ENCODE measurements at regions not wholly inside any gene's neighbourhood (a gene's known extent, or its start where the extent isn't known, plus 50 kb on each side); places are given as distances from the start of the nearest gene placed in this dataset.

DNA sequence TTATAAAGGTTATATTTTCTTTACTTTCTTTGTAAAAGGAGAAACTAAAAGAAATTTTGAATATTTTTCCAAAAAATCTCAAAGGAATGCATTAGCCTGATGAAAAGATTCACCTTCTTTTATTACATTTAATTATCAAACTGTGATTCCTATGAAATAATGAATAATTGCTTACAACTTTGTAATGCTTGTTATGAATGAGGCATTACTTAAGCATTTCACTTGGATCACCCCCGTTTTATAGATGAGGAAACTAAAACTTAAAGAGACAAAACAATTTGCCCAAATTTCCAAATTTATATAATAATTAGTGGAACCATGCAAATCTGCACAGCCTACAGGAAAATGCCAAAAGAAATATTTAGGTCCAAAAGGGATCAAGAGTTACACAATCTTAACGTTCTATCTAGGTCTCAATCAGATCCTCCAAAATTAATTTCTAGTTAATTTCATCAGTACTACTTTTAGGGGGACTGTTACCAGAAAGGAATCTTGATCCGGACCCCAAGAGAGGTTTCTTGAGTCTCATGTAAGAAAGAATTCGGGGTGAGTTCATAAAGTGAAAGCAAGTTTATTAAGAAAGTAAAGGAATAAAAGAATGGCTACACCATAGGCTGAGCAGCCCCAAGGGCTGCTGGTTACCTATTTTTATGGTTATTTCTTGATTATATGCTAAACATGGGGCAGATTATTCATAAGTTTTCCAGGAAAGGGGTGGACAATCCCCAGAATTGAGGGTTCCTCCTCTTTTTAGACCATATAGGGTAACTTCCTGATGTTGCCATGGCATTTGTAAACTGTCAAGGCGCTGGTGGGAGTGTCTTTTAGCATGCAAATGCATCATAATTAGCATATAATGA lies 288.0 kb downstream of the ADGB start:
- no peak for DNase-seq

DNA sequence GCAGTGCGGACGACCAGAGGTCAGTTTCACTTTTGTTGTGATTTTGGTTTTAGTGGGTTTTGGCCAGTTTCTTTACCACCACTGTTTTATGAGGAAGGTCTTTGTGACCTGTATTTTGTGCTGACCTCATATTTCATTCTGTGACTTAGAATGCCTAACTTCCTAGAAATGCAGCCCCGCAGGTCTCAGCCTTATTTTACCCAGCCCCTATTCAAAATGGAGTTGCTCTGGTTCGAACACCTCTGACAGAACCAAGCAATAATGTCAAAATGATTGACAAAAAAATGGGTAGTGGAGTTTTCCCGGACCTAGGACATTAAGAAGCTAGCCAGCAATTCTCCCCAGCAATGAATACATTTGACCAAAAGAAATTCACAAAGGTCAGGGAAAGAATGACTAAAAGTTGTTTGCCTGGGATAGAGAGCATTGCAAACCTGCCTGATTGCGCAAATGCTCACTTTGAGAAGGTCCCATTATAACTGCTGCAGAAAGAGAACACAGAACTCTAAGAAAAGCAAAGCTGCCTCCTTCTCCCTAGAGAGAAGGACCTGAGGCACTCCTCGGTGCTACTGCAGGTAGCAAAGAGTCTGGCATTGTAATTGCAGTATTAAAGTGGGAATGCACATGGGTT lies 288.8 kb downstream of the ADGB start:
- no peak for DNase-seq

DNA sequence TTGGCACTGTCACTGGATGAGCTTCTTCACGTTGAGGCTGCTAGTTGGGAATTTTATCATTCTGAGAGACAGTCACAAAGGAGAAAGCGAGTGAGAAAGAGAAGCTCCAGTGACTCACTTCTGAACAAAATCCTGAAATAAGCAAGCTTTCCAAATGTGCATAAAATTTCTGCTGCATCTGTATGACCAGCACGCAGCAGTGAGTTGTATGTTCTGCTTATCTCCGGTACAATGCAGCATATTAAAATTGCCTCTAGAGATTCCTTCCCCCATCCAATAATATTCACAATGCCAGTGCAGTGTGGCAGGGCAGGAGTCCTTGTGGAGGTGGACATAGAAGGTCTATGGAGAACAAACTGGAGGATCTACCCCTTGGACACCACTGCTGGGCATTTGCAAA lies 290.5 kb downstream of the ADGB start:
- no peak for DNase-seq

DNA sequence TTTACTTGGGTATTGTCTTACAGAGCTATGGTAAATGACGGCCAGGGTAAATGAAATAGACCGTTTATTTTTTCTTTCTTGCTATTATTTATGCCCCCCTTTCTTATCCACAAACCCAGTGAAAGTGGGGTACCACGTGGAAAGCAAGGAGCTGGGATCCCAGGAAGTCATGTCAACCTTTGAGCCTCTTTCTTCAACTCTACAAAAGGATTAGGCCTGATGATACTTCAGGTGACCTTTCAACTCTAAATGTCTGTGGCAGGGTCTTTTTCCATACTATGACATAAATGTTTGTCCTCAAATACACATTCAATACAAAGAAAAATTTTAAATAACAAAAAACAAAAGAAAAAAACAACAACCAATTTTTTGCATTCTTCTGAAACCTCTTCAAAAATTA lies 291.4 kb downstream of the ADGB start:
- no peak for DNase-seq

DNA sequence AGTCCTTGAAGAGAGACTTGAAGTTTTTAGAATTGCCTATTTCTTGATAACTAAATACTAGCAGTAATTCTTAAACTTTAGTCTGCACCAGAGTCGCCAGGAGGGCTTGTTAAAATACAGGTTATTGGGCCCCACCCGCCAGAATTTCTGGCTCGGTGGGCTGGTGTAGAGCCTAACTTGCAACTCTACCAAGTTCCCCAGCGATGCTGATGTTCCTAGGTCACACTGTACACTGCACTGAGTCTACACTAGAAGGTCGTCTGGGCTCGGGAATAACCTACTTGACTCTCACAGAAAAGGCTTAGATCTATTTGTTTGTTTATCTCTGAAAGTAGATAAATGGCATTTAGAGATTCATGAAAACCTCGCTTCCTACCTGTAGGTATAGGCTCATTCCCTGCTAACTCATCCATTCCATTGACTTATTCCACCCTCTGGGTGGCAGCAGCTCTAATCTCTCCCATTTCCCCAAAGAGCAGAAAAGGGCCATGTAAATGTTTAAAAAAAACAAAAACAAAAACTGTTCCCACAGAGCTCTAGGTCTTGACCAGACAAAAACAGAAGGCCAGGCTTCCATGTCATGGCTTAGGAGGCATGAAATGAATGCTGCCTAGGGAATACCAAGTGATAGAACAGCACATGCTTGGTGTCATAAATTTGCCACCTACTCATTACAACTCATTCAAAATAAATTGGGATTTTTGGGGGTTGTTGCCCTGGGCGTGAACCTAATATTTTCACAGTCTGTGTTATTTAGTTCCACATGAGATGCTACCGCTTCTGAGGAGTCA lies 292.1 kb downstream of the ADGB start:
- no peak for DNase-seq

DNA sequence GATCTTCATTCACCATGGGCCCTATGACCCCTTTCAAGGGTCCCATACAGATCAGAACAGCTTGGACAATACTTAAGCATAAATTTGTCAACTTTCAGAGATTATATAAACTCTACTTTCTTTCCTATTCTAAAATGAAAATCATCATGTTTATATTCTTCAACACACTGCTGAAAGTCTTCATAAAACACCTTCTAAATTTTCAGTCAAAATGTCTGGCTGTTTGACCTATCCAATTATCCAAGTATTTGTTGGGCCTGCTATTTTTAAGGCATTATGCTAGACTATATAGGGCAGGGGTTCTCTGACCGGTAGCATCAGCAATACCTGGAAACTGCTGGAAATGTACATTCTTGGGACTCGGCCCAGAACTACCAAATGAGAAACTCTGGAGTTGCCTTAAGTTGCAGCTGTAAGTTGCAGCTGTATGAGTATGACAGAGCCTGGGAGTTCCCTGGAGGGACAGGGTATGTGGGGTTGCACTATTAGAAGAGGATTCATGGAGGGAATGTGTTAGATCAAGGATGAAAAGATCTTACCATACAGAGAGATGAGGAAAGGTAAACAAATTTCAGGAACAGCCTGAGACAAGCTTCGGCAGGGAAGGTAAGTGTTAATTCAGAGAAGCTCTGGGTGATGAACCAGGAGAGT lies 293.0 kb downstream of the ADGB start:
- DNase-seq, result no peak

DNA sequence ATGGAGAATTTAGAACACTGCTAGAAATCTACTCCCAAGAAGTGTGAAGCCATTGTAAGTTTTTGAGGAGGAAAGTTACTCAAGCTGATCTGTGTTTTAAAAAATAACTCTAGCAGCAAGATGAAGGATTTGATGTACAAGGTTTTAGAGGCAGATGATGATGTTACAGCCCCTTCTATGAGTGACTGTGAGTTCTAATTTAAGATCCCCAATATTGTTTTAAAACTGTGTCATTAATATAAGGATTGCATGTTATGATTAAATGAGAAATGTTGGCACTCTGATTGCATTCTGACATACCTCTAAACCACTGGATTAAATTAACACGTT lies 293.5 kb downstream of the ADGB start:
- DNase-seq, result no peak

DNA sequence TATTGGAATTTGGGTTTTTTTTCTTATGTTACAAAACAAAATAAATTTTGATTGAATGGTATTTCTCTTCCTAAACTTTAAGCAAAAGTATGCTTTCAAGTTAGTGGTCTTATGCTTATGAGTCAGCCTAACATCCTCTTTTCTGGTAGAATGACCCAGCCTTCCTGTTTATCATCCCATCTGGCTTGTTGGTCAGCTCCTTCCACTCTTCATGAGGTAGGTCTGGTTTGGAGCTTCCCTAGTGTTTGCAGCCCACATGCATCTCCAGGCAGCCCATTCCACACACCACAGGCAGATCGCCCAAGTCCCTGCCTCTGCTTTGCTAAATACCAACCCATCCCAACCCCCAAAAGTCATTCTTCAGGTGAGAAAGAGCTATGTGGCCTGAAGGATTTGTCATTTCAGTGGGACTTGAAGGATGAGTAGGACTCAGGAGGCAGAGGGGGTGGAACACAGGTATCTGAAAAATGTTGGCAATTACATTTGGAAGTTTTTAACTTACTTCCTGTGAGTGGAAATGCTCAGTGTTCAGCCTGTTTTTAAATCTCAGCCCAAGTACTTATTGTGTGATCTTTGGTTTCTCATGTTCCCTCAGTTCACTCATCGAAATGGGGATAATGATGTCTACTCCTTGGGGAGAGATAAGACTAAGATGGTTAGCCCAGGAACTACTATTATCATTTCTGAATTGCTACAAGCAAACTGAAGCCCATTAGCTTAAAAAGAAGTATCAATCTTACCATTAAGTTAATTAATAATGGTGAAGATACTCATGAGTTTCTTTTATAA lies 294.0 kb downstream of the ADGB start:
- no peak for DNase-seq

DNA sequence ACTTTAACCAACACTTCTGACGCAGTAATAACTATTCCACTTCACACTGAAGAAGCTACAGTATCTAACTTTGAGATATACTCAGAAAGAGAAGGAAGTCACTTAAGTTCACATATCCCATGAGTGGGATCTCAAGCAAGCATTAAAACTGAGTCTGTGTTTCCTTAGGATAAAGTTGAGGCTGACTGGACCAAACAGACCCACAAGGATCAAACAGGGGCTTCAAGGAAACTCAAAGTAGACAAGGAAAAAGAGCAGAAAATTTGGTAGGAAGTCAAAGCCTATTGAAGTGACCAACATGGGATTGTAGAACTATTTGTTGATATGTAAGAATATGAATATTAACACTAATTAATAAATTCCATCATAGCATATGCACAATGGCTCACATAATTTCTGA lies 294.9 kb downstream of the ADGB start:
- no peak for DNase-seq

DNA sequence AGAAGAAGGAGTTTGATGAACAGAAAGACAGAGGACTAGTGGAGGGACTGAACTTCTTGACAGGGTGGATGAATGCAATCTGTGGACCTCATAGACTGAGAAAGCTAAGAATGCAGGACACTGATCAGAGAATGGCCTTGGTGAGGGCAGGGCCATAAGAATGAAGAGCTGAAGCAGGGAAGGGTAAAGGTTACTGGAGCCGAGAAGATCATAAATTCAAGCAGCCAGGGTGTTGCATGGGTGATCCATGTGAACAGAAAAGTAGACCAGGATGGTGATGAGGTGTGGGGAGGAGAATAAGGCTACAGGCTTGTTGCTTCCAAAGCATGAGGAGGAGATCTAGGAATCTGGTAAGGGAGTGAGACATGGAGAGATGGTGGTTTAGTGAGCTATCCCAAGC lies 295.9 kb downstream of the ADGB start:
- no peak for DNase-seq

DNA sequence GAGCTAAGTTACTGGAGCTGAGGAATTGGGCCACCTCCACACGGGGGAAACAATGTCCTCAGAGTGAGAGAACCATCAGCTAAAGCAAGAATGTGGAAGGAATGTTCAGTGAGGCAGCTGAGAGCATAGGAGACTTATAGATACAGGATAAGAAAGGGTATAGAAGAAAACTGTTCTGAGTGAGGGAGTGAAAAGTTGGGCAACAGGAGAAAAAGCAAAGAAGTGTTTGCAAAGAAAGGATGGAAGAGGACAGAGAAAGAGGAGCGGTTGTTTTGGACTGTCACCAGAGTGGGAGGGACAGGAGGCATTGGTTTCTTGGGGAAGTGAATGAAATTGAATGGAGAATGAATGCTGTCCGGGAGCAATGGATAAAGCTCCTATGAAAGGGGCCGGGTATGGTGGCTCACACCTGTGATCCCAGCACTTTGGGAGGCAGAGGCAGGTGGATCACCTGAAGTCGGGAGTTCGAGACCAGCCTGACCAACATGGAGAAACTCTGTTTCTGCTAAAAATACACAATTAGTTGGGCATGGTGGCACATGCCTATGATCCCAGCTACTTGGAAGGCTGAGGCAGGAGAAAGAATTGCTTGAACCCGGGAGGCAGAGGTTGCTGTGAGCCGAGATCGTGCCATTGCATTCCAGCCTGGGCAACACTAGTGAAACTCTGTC lies 296.5 kb downstream of the ADGB start:
- no peak for DNase-seq

DNA sequence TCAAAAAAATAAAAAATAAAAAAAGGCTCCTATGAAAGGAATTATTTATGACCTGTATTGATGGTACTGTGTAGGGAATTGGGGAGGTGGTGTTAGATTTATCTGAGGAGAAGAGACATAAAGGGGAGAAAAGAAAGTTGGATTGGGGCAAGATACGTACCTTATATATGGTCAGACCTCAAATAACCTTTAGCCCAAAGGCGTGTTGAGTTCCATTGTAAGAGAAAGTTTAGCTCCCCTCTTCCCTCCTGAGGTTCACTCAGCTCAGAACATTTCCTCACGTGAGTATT lies 296.9 kb downstream of the ADGB start:
- no peak for DNase-seq

DNA sequence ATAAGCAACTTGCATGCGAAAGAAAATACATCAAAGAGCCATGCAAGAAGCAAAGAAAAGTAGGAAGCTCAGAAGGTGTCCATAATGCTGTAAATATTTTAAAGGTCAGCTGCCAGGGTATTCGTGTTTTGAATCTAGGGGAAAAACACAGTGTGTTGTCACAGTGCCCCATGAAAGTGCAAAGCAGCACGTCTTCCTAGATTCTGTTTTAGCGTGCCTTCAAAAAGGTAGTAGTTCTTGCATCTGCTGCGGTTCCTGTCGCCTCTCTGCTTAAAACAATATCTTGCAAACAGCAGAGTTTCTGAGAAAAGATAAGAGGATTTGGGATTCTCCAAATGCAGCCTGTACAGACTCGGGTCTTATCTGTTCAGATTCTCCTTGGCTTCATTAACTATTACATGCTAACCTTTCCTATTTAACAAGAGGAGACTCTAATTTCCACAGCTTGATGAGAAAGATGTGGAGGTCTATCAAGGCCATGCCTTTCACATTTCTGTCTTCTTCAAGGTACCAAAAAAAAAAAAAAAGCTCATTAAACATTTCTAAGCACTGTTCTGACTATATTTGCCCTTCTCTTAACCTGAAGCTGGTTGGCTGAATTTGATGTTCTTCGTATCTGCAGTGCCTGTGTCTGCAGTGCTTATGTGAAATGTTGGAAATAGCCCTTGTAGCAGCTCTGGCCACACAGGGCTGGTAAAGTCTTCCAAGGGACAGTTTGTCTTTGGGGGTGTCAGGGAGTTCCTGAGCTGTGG lies 297.5 kb downstream of the ADGB start:
- DNase-seq, result no peak

DNA sequence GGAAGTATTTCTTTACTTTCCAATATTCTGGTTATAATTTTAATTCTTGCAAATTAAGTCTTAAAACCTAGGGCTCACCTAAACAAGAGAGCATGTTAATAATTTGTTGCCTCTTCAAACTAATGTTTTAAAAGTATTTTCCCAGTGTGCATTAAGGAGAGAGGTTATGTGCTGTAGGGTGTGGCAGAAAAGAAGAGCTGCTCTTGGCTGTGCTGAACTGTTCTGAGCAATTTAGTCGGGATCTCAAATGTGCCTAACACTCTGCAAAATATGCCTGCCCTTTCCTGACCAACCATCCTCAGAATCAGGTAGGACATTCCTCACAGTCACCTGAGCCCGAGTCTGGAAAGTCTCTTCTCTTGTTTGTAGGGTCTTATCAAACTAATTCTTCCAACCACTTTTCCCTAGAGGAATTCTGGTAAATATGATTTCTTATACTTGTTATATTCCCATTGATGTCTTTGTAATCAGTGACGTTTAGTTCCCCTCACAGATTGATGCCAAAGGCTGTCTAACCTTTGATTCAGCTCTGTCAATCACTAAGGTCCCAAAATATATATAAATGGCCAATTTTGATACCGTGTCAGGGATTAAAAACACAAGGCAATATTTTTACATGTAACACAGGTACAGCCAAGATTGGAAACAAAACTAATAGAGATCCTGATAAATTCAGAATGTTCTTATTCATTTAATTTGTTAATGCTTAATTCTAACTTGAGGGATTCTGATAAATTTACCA lies 298.4 kb downstream of the ADGB start:
- no peak for DNase-seq

DNA sequence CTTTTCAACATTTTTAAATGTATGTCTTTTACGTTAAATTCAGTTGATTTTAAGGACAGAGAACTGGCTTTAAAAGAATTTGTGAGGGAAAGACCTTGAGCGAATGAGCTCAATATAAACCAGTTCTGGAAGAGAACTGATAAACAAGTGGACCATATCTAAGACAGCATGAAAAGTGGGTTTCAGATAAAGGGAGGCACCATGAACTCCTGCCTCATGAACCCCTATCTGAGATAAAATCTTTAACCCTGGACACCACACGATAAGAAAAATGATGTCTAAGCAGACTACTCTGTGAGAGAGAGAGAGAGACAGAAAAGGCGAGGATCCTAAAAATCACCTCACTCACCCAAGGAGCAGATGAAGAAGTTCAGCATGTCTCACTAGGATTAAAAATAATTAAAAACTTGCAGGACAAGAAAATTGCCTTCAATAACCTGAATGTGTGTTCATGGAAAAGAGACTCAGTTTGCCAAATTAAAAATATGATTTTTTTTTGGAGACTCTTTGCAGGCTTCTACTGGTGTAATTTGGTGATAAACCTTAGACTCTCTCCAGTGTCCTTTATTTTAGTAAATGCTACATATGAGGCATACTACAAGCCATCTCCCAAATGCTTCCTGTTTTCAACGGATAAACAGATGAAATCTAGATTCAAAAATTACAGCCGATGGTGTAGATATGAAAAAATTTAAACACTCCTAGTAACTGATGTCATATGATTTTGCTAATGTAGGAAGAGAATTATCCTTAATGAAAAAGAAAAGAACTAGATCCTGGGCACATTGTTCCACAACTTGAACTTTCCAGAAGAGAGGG lies 299.5 kb downstream of the ADGB start:
- no peak for DNase-seq

DNA sequence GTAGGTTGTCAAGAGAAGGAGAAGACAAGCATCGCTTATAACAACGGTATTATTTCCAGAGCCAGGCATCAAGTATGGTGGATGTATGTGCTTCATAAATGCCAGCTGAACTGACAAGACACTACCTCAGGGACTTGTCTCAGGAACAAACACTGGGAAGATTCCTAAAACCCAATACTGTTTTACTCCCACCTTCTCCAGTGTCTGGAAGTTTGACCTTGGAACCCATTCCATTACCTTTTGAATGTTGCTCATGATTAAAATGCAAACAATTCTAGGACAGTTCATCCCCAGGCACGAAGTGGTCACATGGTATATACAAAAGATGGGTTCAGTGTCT lies 300.1 kb downstream of the ADGB start:
- DNase-seq, result no peak

DNA sequence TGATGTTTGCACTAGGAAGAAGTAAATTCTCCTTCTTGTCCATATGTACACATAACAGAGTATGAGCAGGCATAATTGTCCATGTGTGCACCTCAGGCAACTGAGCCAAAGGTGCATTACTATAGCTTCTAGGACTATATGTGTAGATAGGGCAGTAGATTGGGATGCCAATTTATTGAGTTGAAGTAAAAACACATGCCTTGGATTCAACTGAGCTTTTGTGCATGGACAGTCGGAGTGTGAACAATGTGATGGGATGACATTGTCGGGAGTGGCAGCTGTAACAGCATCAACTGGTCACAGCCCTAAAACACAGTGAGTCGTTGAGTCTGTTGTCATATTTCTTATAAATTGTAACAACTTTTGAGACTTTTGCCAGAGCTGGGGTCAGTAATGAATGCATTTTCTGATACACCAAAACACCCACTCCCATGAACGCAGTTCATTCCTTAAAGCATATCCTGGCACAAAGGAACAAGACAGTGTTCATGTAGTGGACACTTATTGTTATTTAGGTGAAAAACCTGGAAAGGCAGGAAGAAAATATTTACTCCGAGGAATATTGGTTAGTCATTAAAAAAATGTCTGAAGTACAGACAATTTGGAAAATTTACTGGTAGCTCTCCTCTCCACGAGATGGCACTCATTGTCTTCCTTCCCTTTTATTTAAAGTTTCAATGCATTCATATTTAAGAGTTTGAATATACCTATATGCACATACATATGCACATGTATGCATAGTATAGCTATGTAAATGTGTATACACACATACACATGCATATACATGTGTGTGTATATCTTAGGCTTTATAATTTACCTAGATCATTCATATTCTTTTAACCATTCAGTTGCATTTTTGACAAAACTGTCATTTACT lies 302.0 kb upstream of the STXBP5 start:
- DNase-seq, result no peak

DNA sequence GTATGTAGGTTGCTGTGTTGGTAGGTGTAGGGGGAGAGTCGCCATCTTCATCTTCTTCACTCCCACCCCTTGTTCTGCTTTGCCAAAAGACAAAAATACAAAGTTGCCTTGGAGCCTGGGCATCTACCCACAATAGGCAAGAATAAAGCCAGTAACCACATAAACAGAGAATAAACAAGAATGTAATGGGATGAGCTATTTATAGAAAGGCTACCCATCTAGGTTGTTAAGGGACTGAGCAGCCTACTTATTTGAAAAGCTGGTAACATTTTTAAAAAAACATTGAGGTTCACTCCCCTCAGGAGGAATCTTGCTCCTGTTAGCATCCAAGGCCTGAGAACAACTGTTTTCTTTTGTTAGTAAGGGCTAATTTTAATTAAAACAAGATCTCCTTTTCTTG lies 301.4 kb upstream of the STXBP5 start:
- DNase-seq, result no peak

DNA sequence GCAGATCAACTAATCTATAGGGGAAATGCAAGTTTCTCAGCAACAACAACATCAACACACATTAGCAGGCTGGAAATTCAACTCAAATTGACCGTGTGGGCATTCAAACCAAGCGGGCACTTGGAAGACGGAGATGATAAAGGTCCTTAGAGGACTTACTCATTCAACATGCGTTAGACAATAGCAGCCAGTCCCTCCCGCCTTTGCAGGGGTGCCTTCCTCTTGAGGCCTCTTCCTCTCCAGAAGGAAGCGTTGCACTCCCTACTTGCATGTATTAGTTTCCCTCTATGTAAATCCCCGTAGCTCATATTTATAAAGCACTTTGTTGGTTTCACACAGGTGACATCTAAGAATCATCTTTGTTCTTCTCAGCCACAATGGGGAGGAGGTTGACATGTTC lies 300.8 kb upstream of the STXBP5 start:
- DNase-seq, result no peak

Measured in GOT3 (cell line).